OCI-LY1 (cell line): ENCODE measurements at regions not wholly inside any gene's neighbourhood (a gene's known extent, or its start where the extent isn't known, plus 50 kb on each side); places are given as distances from the start of the nearest gene placed in this dataset.

Source experiments
- H2AFZ ChIP-seq: fragments of 200-600 bp; sonication (generic), shearing (Covaris generic); 2 replicates; pipeline ENCODE4 v1.6.0; 2014; ENCODE audit warnings: antibody characterized with exemption, mild to moderate bottlenecking, low read length
- H3F3A ChIP-seq: fragments of 200-600 bp; sonication (generic), shearing (Covaris generic); 2 replicates; pipeline ENCODE4 v1.6.0; 2014; ENCODE audit warnings: mild to moderate bottlenecking, antibody characterized with exemption, low read length, moderate library complexity; ENCODE audit not compliant: insufficient read depth
- H3K27ac ChIP-seq: fragments of 200-600 bp; sonication (generic); 2 replicates; pipeline ENCODE4 v1.5.1; 2014; ENCODE audit warnings: low read length, mixed run types, mild to moderate bottlenecking, low read depth; ENCODE audit not compliant: poor library complexity, severe bottlenecking
- H3K27me3 ChIP-seq: fragments of 200-600 bp; sonication (generic); 2 replicates; pipeline ENCODE4 v1.6.0; 2014; ENCODE audit warnings: antibody characterized with exemption, mild to moderate bottlenecking, low read length, moderate library complexity; ENCODE audit not compliant: insufficient read depth
- H3K36me3 ChIP-seq: fragments of 200-600 bp; sonication (generic); 2 replicates; pipeline ENCODE4 v1.6.1; 2014; ENCODE audit warnings: mild to moderate bottlenecking, antibody characterized with exemption, low read length, moderate library complexity, mixed read lengths; ENCODE audit not compliant: insufficient read depth
- H3K4me1 ChIP-seq: fragments of 200-600 bp; sonication (generic); 2 replicates; pipeline ENCODE4 v1.5.1; 2014; ENCODE audit warnings: mild to moderate bottlenecking, low read length, moderate library complexity; ENCODE audit not compliant: insufficient read depth, severe bottlenecking
- H3K4me2 ChIP-seq: fragments of 200-600 bp; sonication (generic), shearing (Covaris generic); 2 replicates; pipeline ENCODE4 v1.6.1; 2014; ENCODE audit warnings: low read length
- H3K4me3 ChIP-seq: fragments of 200-600 bp; sonication (generic); 2 replicates; pipeline ENCODE4 v1.5.1; 2014; ENCODE audit warnings: low read length, low read depth, mild to moderate bottlenecking, mixed read lengths; ENCODE audit not compliant: poor library complexity, severe bottlenecking
- H3K79me2 ChIP-seq: fragments of 200-600 bp; shearing (Covaris generic); 2 replicates; pipeline ENCODE4 v1.6.1; 2016; ENCODE audit warnings: mixed run types, low read length, mixed read lengths; ENCODE audit not compliant: insufficient read depth
- H3K9ac ChIP-seq: fragments of 200-600 bp; sonication (generic), shearing (Covaris generic); 2 replicates; pipeline ENCODE4 v1.6.1; 2014; ENCODE audit warnings: mild to moderate bottlenecking, low read length, mixed read lengths
- H3K9me2 ChIP-seq: fragments of 200-600 bp; sonication (generic), shearing (Covaris generic); 2 replicates; pipeline ENCODE4 v1.6.1; 2014; ENCODE audit warnings: low read depth, mild to moderate bottlenecking, low read length, mixed read lengths
- H3K9me3 ChIP-seq: fragments of 200-600 bp; shearing (Covaris generic); 2 replicates; pipeline ENCODE4 v1.6.1; 2014; ENCODE audit warnings: low read length, mixed read lengths
- H4K20me1 ChIP-seq: fragments of 200-600 bp; sonication (generic), shearing (Covaris generic); 2 replicates; pipeline ENCODE4 v1.6.0; 2016; ENCODE audit warnings: mild to moderate bottlenecking, low read length; ENCODE audit not compliant: insufficient read depth
- CTCF ChIP-seq: fragments of 200-600 bp; sonication (generic), shearing (Covaris generic); IDR thresholded peaks from 2 replicates; pipeline ENCODE4 v1.5.1; 2017; ENCODE audit warnings: mild to moderate bottlenecking, antibody characterized with exemption, low read length, moderate library complexity, mixed read lengths
- EZH2 ChIP-seq: fragments of 200-600 bp; sonication (generic), shearing (Covaris generic); IDR thresholded peaks from 2 replicates; pipeline ENCODE4 v1.8.0; 2017; ENCODE audit warnings: borderline replicate concordance, mixed run types, mild to moderate bottlenecking, antibody characterized with exemption, low read length, moderate library complexity, mixed read lengths

GRCh38 chr14:89024691-89025090, 200.2 kb downstream of the TTC8 start:
- peaks cover 4% of the 10 kb centered on the region for H3K4me1 ChIP-seq
- no peak overlapping the region for H3K4me3 ChIP-seq
- no peak overlapping the region for H3K27ac ChIP-seq
- no peak overlapping the region for H3K9ac ChIP-seq
- 0 out of 2 replicates have a peak, but pooled peaks cover 5% of the 10 kb centered on the region for H3K27me3 ChIP-seq
- H3K36me3 ChIP-seq: no peaks in the 10 kb centered on the region
- H3K9me2 ChIP-seq: no peaks in the 10 kb centered on the region
- no peak overlapping the region for H3K4me2 ChIP-seq
- H3F3A ChIP-seq: no peaks in the 10 kb centered on the region
- H4K20me1 ChIP-seq: no peaks in the 10 kb centered on the region
- H3K79me2 ChIP-seq: no peaks in the 10 kb centered on the region
- no peak overlapping the region for H2AFZ ChIP-seq
- no peaks in the 10 kb centered on the region for H3K9me3 ChIP-seq
- TF ChIP-seq CTCF (no peak), EZH2 (no peak)

GRCh38 chr14:89025561-89026236, 201.2 kb downstream of the TTC8 start:
- Histone ChIP-seq H2AFZ (no peak overlapping the region), H3K4me1 (peaks cover 4% of the 10 kb centered on the region), H3K36me3 (no peaks in the 10 kb centered on the region), H3K9me3 (no peaks in the 10 kb centered on the region), H3K9ac (no peak overlapping the region), H3K27me3 (0 out of 2 replicates have a peak, but pooled peaks cover 5% of the 10 kb centered on the region), H3K9me2 (no peaks in the 10 kb centered on the region), H3K27ac (no peak overlapping the region), H3K4me3 (no peak overlapping the region), H3F3A (no peaks in the 10 kb centered on the region), H4K20me1 (no peaks in the 10 kb centered on the region), H3K4me2 (no peak overlapping the region), H3K79me2 (no peaks in the 10 kb centered on the region)
- no peak for TF ChIP-seq CTCF
- TF ChIP-seq EZH2: no peak

- H3K36me3 ChIP-seq: no peaks in the 10 kb centered on the region
- no peaks in the 10 kb centered on the region for H4K20me1 ChIP-seq
- no peaks in the 10 kb centered on the region for H3K9me2 ChIP-seq
- peak overlapping the region; percentile 53 for H3K4me2 ChIP-seq
- H2AFZ ChIP-seq: no peak overlapping the region
- H3K9ac ChIP-seq: no peak overlapping the region
- H3K27ac ChIP-seq: no peak overlapping the region
- no peaks in the 10 kb centered on the region for H3K79me2 ChIP-seq
- H3K27me3 ChIP-seq: 0 out of 2 replicates have a peak, but pooled peaks cover 5% of the 10 kb centered on the region
- TF ChIP-seq CTCF (peak; percentile 80), EZH2 (no peak)
- no peaks in the 10 kb centered on the region for H3K9me3 ChIP-seq
- peak overlapping the region; percentile 43 for H3K4me3 ChIP-seq
- no peaks in the 10 kb centered on the region for H3F3A ChIP-seq
- peaks cover 4% of the 10 kb centered on the region for H3K4me1 ChIP-seq
Observed at GRCh38 chr14:89027097-89027740, 202.8 kb downstream of the TTC8 start.
